ENCODE measurements at regions not wholly inside any gene's neighbourhood (a gene's known extent, or its start where the extent isn't known, plus 50 kb on each side); places are given as distances from the start of the nearest gene placed in this dataset.

DNA sequence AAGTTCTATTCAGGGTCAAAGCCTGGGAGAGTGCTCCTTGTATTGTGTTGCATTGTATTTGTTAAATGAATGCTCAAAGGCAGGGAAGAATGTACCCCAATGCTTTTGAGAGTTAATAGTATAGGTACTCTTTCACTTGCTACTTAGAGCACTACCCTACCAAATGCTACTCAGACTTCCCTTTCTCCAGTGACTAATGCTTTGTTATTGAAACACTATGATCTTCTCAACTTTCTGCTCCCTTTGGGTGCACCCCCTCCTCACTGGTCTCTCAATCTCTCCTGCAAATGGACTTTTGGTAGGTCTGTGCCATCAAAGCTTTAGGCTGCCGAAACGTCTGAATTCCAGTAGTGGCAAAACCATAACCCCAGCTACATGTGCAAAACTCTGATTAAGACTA, 177.7 kb upstream of the AHR start:
- Histone ChIP-seq H3K9ac (ENCODE audit: control insufficient read depth, insufficient read depth, low read length) (no peak overlapping the region), H3K4me1 (ENCODE audit: control insufficient read depth, insufficient read depth, low read length) (peaks cover 11% of the 10 kb centered on the region), H3K27ac (ENCODE audit: control insufficient read depth, insufficient read depth) (no peak overlapping the region), H3K4me2 (ENCODE audit: control insufficient read depth, insufficient read depth) (no peak overlapping the region), H2AFZ (ENCODE audit: control insufficient read depth, low read depth, low read length) (no peak overlapping the region), H4K20me1 (ENCODE audit: control insufficient read depth, insufficient read depth) (no peaks in the 10 kb centered on the region), H3K9me3 (replicated peaks; ENCODE audit: control insufficient read depth, insufficient read depth, low read length) (no peaks in the 10 kb centered on the region), H3K36me3 (ENCODE audit: control insufficient read depth in 2 of 2, insufficient read depth in 2 of 2, low read length in 1 of 2) (no peaks in the 10 kb centered on the region), H3K4me3 (no peak overlapping the region), H3K27me3 (replicated peaks in 1 of 2; ENCODE audit: control insufficient read depth in 2 of 2, insufficient read depth in 2 of 2, low read length in 1 of 2) (no peaks in the 10 kb centered on the region; a peak in 1 of 4 replicates), H3K79me2 (ENCODE audit: control insufficient read depth, insufficient read depth, low read length) (no peaks in the 10 kb centered on the region)
- ChIA-PET CTCF (interaction anchor here (1.0 to 1.4 kb wide), 2 partner anchors 16 to 181 kb away, joined by 3 read pairs; no protein-coding TSS in a partner anchor), RAD21 (ENCODE audit: unreplicated experiment) (interaction anchor here (0.6 kb wide), 1 partner anchor 38 kb away, joined by 4 read pairs; no protein-coding TSS in a partner anchor), SMC1A (ENCODE audit: uncharacterized antibody, unreplicated experiment) (interaction anchor here (4.8 kb wide), 1 partner anchor 31 kb away, joined by 21 read pairs; no protein-coding TSS in a partner anchor), POLR2A (no interaction called here)
- no peak for TF ChIP-seq FOXK2 (IDR thresholded peaks at IDR 0.05)
- no peak for TF ChIP-seq ZNF622 (IDR thresholded peaks at IDR 0.05)
- no peak for TF ChIP-seq PAX8 (IDR thresholded peaks at IDR 0.05)
- TF ChIP-seq EP300 (IDR thresholded peaks at IDR 0.05; ENCODE audit: borderline replicate concordance in 1 of 2, control insufficient read depth in 1 of 2, low read depth in 2 of 2, low read length in 2 of 2): no peak
- TF ChIP-seq, protein P1, sequence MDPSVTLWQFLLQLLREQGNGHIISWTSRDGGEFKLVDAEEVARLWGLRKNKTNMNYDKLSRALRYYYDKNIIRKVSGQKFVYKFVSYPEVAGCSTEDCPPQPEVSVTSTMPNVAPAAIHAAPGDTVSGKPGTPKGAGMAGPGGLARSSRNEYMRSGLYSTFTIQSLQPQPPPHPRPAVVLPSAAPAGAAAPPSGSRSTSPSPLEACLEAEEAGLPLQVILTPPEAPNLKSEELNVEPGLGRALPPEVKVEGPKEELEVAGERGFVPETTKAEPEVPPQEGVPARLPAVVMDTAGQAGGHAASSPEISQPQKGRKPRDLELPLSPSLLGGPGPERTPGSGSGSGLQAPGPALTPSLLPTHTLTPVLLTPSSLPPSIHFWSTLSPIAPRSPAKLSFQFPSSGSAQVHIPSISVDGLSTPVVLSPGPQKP (IDR thresholded peaks at IDR 0.05; ENCODE audit: low read depth, low read length): no peak
- no peak for TF ChIP-seq TCF7 (IDR thresholded peaks at IDR 0.05; ENCODE audit: borderline replicate concordance)
- no peak for TF ChIP-seq JUND (IDR thresholded peaks at IDR 0.05; ENCODE audit: low read depth, low read length)
- no TSS peak for BruUV-seq (replicated peaks)
- FAIRE-seq (no peak), ATAC-seq (no peak), DNase-seq (ENCODE audit: low read depth, low spot score) (no peak)
- WGBS (ENCODE audit: insufficient coverage, insufficient replicate concordance, low lambda C conversion rate, missing lambda C conversion rate): 97% methylated on average over 2 of the region's 2 CpGs
- intact Hi-C loops (cut with micrococcal nuclease; ENCODE audit: unreplicated experiment) (no loop called here), in situ Hi-C loops (cut with MboI) (no loop called here)

GRCh38 chr7:17121671-17122070, 176.8 kb upstream of the AHR start:
- no peak overlapping the region for H3K27ac ChIP-seq (ENCODE audit: control insufficient read depth, insufficient read depth)
- intact Hi-C loops (cut with micrococcal nuclease; ENCODE audit: unreplicated experiment): no loop called here
- CTCF ChIA-PET: no interaction called here
- no TSS peak for BruUV-seq (replicated peaks)
- peaks cover 18% of the 10 kb centered on the region for H3K4me1 ChIP-seq (ENCODE audit: control insufficient read depth, insufficient read depth, low read length)
- no peaks in the 10 kb centered on the region for H3K9me3 ChIP-seq (replicated peaks; ENCODE audit: control insufficient read depth, insufficient read depth, low read length)
- no peak for FAIRE-seq
- TF ChIP-seq SRF (IDR thresholded peaks at IDR 0.05; ENCODE audit: low read depth in 2 of 2, low read length in 2 of 2) (no peak), SP1 (IDR thresholded peaks at IDR 0.05; ENCODE audit: low read depth, low read length) (no peak)
- ATAC-seq: no peak
- no peaks in the 10 kb centered on the region for H3K79me2 ChIP-seq (ENCODE audit: control insufficient read depth, insufficient read depth, low read length)
- H3K9ac ChIP-seq (ENCODE audit: control insufficient read depth, insufficient read depth, low read length): no peak overlapping the region
- WGBS (ENCODE audit: insufficient coverage, insufficient replicate concordance, low lambda C conversion rate, missing lambda C conversion rate): 100% methylated on average over 1 of the region's 1 CpG
- no peak overlapping the region for H2AFZ ChIP-seq (ENCODE audit: control insufficient read depth, low read depth, low read length)
- H3K36me3 ChIP-seq (ENCODE audit: control insufficient read depth in 2 of 2, insufficient read depth in 2 of 2, low read length in 1 of 2): no peaks in the 10 kb centered on the region
- RAD21 ChIA-PET (ENCODE audit: unreplicated experiment): interaction anchor here (0.6 kb wide), 1 partner anchor 39 kb away, joined by 4 read pairs; no protein-coding TSS in a partner anchor
- no peak for DNase-seq (ENCODE audit: low read depth, low spot score)
- no peak overlapping the region for H3K4me3 ChIP-seq
- SMC1A ChIA-PET (ENCODE audit: uncharacterized antibody, unreplicated experiment): interaction anchor here (4.8 kb wide), 1 partner anchor 30 kb away, joined by 21 read pairs; no protein-coding TSS in a partner anchor
- no peaks in the 10 kb centered on the region for H4K20me1 ChIP-seq (ENCODE audit: control insufficient read depth, insufficient read depth)
- POLR2A ChIA-PET: no interaction called here
- in situ Hi-C loops (cut with MboI): no loop called here
- no peak overlapping the region for H3K4me2 ChIP-seq (ENCODE audit: control insufficient read depth, insufficient read depth)
- no peaks in the 10 kb centered on the region; a peak in 1 of 4 replicates for H3K27me3 ChIP-seq (replicated peaks in 1 of 2; ENCODE audit: control insufficient read depth in 2 of 2, insufficient read depth in 2 of 2, low read length in 1 of 2)
